ENCODE measurements at regions not wholly inside any gene's neighbourhood (a gene's known extent, or its start where the extent isn't known, plus 50 kb on each side); places are given as distances from the start of the nearest gene placed in this dataset.
"Not testable (repeated sequence)": the region's sequence is repeated elsewhere in the genome, so short reads cannot be mapped to it uniquely, and the experiment has no call there.

DNA sequence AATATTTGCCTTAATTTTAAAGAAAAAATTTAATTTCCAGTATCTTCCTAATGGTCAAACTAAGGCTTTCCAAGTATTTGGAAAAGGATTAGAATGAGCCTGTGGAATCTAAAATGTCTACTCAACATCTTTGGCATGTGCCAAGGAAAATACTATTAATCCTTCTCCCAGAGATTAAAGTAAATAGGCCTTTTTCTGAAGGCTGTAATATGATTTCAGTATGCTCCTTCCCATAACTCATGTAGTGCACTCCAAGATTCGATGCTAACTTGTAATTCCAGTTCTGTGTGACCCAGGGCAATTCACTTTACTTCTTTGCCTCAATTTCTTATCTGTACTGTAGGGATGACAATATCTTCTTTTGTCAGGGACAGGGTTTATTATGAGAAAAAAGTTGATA is 196.9 kb downstream of the ZIC5 start:
- H3K4me3 ChIP-seq (ENCODE audit: low read length): no peak overlapping the region
- no peaks in the 10 kb centered on the region for H3K36me3 ChIP-seq (ENCODE audit: insufficient read depth, low read length)
- 0 out of 2 replicates have a peak, but pooled peaks cover under 1% of the 10 kb centered on the region for H3K4me1 ChIP-seq (ENCODE audit: insufficient read depth, low read length)
- no peak overlapping the region for H3K27ac ChIP-seq (ENCODE audit: low read depth, low read length)
- H3K27me3 ChIP-seq (ENCODE audit: insufficient read depth, low read length): no peaks in the 10 kb centered on the region
- no peak overlapping the region for H3K9ac ChIP-seq (ENCODE audit: low read depth, low read length)
- H3K9me3 ChIP-seq (ENCODE audit: insufficient read depth, low read depth, low read length): no peaks in the 10 kb centered on the region
- 90% methylated on average over 1 of the region's 1 CpG for WGBS

- Histone ChIP-seq H3K9me3 (ENCODE audit: insufficient read depth, low read depth, low read length) (peaks cover 3% of the 10 kb centered on the region; the same call in 1 of the 2 replicates), H3K4me3 (ENCODE audit: low read length) (no peak overlapping the region), H3K27ac (ENCODE audit: low read depth, low read length) (no peak overlapping the region), H3K9ac (ENCODE audit: low read depth, low read length) (no peak overlapping the region), H3K27me3 (ENCODE audit: insufficient read depth, low read length) (no peaks in the 10 kb centered on the region), H3K36me3 (ENCODE audit: insufficient read depth, low read length) (no peaks in the 10 kb centered on the region), H3K4me1 (ENCODE audit: insufficient read depth, low read length) (peaks cover 31% of the 10 kb centered on the region)
- no CpG with 5 or more reads among the region's 1 CpG for WGBS
These were observed 202.6 kb downstream of the ZIC5 start for GRCh38 chr13:99768986-99769385.

DNA sequence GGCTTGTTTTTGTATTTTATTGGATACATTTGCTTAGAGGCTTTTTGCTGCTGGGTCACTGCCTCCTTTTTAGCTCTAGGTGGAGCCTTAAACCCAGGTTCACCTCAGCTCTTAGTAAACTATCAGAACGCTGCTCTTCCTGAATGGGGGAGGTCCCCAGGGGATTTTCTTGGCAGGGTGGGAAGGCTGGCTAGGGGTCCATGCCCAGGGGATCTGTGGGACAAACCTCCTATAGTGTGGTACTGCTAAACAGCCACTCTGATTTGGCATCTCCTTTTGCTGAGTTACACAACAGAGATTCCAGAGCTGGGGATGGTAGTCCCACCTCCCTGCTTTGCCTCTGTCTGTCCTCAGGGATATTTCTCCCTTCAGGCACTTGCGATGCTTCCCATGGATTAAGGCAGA is 204.9 kb downstream of the ZIC5 start:
- Histone ChIP-seq H3K4me3 (ENCODE audit: low read length) (no peak overlapping the region), H3K36me3 (ENCODE audit: insufficient read depth, low read length) (no peaks in the 10 kb centered on the region), H3K9ac (ENCODE audit: low read depth, low read length) (no peak overlapping the region), H3K4me1 (ENCODE audit: insufficient read depth, low read length) (peaks cover 31% of the 10 kb centered on the region), H3K9me3 (ENCODE audit: insufficient read depth, low read depth, low read length) (peaks cover 3% of the 10 kb centered on the region; the same call in 1 of the 2 replicates), H3K27me3 (ENCODE audit: insufficient read depth, low read length) (no peaks in the 10 kb centered on the region), H3K27ac (ENCODE audit: low read depth, low read length) (peak overlapping the region; percentile 69)
- 27% methylated on average over 2 of the region's 2 CpGs for WGBS

- Histone ChIP-seq H3K4me3 (ENCODE audit: low read length) (no peak overlapping the region), H3K36me3 (ENCODE audit: insufficient read depth, low read length) (no peaks in the 10 kb centered on the region), H3K27ac (ENCODE audit: low read depth, low read length) (no peak overlapping the region)
These were observed 205.7 kb downstream of the ZIC5 start for GRCh38 chr13:99765869-99766268.

DNA sequence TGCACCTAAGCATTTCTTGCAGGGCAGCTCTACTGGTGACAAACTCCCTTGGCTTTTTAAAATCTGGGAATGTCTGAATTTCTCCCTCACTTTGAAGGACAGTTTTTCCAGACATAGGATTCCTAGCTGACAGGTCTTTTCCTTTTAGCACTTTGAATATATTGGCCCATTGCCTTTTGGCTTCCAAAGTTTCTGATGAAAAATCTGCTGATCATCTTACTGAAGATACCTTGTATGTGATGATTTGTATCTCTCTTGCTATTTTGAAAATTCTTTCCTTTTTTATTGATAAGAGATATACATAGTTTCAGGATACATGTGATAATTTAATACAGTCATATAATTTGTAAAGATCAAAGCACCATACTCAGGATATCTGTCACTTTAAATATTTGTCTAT is 211.1 kb downstream of the ZIC5 start:
- H3K4me3 ChIP-seq (ENCODE audit: low read length): no peak overlapping the region
- H3K36me3 ChIP-seq (ENCODE audit: insufficient read depth, low read length): no peaks in the 10 kb centered on the region
- peaks cover 3% of the 10 kb centered on the region; the same call in 1 of the 2 replicates for H3K4me1 ChIP-seq (ENCODE audit: insufficient read depth, low read length)
- no peaks in the 10 kb centered on the region for H3K27me3 ChIP-seq (ENCODE audit: insufficient read depth, low read length)
- peaks cover 21% of the 10 kb centered on the region for H3K9me3 ChIP-seq (ENCODE audit: insufficient read depth, low read depth, low read length)
- no peak overlapping the region for H3K27ac ChIP-seq (ENCODE audit: low read depth, low read length)
- no peak overlapping the region for H3K9ac ChIP-seq (ENCODE audit: low read depth, low read length)

More at GRCh38 chr13:99765869-99766268, 205.7 kb downstream of the ZIC5 start:
- Histone ChIP-seq H3K9me3 (ENCODE audit: insufficient read depth, low read depth, low read length) (peaks cover 7% of the 10 kb centered on the region), H3K27me3 (ENCODE audit: insufficient read depth, low read length) (no peaks in the 10 kb centered on the region), H3K9ac (ENCODE audit: low read depth, low read length) (no peak overlapping the region), H3K4me1 (ENCODE audit: insufficient read depth, low read length) (peaks cover 31% of the 10 kb centered on the region)
- WGBS: 92% methylated on average over 2 of the region's 2 CpGs

DNA sequence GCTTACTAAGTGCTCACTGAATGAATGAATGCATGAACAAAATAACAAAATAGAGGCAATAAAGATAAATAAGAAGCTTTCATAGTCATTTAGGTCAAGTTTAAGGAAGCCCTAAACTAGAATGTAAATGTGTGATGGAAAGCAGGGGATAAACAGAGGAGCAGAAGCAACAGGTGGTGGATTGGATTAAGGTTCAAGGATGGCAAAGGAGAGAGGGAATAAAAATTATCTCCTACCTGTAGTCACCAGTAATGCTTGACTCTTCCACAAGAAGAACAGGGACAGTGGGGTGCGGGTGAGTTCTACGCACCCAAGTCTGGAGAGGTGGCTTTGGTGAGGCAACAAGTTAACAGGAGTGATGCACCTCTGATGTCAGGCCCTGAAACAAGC is 212.4 kb downstream of the ZIC5 start:
- Histone ChIP-seq H3K27me3 (ENCODE audit: insufficient read depth, low read length) (no peaks in the 10 kb centered on the region), H3K27ac (ENCODE audit: low read depth, low read length) (no peak overlapping the region), H3K4me3 (ENCODE audit: low read length) (no peak overlapping the region), H3K9me3 (ENCODE audit: insufficient read depth, low read depth, low read length) (peaks cover 18% of the 10 kb centered on the region), H3K9ac (ENCODE audit: low read depth, low read length) (no peak overlapping the region), H3K4me1 (ENCODE audit: insufficient read depth, low read length) (peaks cover 3% of the 10 kb centered on the region; the same call in 1 of the 2 replicates), H3K36me3 (ENCODE audit: insufficient read depth, low read length) (no peaks in the 10 kb centered on the region)
- WGBS: 97% methylated on average over 2 of the region's 2 CpGs

DNA sequence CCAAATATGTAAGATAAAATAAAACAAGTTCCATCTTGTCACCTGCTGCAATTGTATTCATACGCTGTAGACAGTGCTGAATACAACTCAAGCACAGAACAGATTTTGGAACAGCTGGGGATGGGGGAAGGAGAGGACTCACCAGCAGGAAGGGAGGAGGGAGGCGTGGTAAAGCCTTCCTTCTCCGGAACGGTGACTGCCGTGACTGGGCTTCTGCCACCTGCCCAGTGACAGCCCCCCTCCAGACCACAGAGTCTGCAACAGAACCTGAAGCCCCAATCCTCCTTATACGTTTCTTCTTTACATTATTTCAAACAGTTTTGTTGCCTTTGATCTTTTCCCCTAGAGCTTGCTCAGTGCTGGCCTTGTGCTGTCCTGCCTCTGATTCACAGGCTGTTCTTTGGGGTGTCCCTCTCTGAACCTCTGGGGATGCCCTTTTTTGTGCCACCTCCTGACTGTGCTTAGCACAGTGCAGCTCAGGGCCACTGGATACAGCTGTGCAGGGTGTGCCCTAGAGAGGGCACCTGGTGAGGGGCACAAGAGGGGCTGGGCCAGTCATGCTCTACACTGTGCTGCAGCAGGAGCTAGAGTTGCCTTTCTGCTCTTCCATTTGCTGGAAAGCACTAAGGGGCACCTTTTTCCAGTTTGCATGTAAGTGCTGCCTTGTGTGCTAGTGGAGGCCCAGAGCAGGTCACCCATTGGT is 213.0 kb downstream of the ZIC5 start:
- Histone ChIP-seq H3K27me3 (ENCODE audit: insufficient read depth, low read length) (no peaks in the 10 kb centered on the region), H3K4me1 (ENCODE audit: insufficient read depth, low read length) (peaks cover 3% of the 10 kb centered on the region; the same call in 1 of the 2 replicates), H3K36me3 (ENCODE audit: insufficient read depth, low read length) (no peaks in the 10 kb centered on the region), H3K27ac (ENCODE audit: low read depth, low read length) (no peak overlapping the region), H3K9me3 (ENCODE audit: insufficient read depth, low read depth, low read length) (peaks cover 18% of the 10 kb centered on the region), H3K4me3 (ENCODE audit: low read length) (no peak overlapping the region), H3K9ac (ENCODE audit: low read depth, low read length) (no peak overlapping the region)
- 70% methylated on average over 6 of the region's 6 CpGs for WGBS

GRCh38 chr13:99757756-99758459 is 213.7 kb downstream of the ZIC5 start:
- H3K27me3 ChIP-seq (ENCODE audit: insufficient read depth, low read length): no peaks in the 10 kb centered on the region

DNA sequence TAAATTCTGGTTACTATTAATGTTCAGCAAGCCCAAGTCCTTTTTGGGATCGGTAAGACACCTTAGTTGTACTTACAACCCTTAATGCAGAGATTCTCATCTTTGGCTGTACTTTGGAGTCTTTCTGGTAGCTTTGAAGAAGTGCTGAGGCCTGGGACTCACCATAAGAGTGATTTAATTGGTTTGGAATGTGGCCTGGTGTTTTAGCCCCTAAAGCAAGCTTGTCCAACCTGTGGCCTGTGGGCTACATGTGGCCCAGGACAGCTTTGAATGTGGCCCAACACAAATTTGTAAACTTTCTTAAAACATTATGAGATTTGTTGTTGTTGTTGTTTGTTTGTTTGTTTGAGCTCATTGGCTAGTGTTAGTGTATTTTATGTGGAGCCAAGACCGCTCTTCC is 215.3 kb downstream of the ZIC5 start:
- Histone ChIP-seq H3K9ac (ENCODE audit: low read depth, low read length) (no peak overlapping the region), H3K4me1 (ENCODE audit: insufficient read depth, low read length) (peaks cover 6% of the 10 kb centered on the region; the same call in 1 of the 2 replicates), H3K9me3 (ENCODE audit: insufficient read depth, low read depth, low read length) (peaks cover 16% of the 10 kb centered on the region), H3K36me3 (ENCODE audit: insufficient read depth, low read length) (no peaks in the 10 kb centered on the region; the same call in 1 of the 2 replicates), H3K4me3 (ENCODE audit: low read length) (no peak overlapping the region), H3K27me3 (ENCODE audit: insufficient read depth, low read length) (no peaks in the 10 kb centered on the region), H3K27ac (ENCODE audit: low read depth, low read length) (no peak overlapping the region)
- WGBS: 90% methylated on average over 2 of the region's 2 CpGs

More at GRCh38 chr13:99757756-99758459, 213.7 kb downstream of the ZIC5 start:
- H3K9ac ChIP-seq (ENCODE audit: low read depth, low read length): no peak overlapping the region
- WGBS: 83% methylated on average over 7 of the region's 8 CpGs
- H3K4me3 ChIP-seq (ENCODE audit: low read length): no peak overlapping the region
- H3K4me1 ChIP-seq (ENCODE audit: insufficient read depth, low read length): peaks cover 3% of the 10 kb centered on the region; the same call in 1 of the 2 replicates
- H3K27ac ChIP-seq (ENCODE audit: low read depth, low read length): no peak overlapping the region
- H3K9me3 ChIP-seq (ENCODE audit: insufficient read depth, low read depth, low read length): peaks cover 18% of the 10 kb centered on the region
- H3K36me3 ChIP-seq (ENCODE audit: insufficient read depth, low read length): no peaks in the 10 kb centered on the region

- not testable (repeated sequence) for H3K36me3 ChIP-seq (ENCODE audit: insufficient read depth, low read length); H3K9me3 ChIP-seq (ENCODE audit: insufficient read depth, low read depth, low read length); H3K27ac ChIP-seq (ENCODE audit: low read depth, low read length); H3K27me3 ChIP-seq (ENCODE audit: insufficient read depth, low read length); H3K4me3 ChIP-seq (ENCODE audit: low read length); H3K9ac ChIP-seq (ENCODE audit: low read depth, low read length); H3K4me1 ChIP-seq (ENCODE audit: insufficient read depth, low read length)
- WGBS: 96% methylated on average over 18 of the region's 18 CpGs
These were observed 216.8 kb downstream of the ZIC5 start for GRCh38 chr13:99754750-99755149.

- H3K9ac ChIP-seq (ENCODE audit: low read depth, low read length): no peak overlapping the region
- no peak overlapping the region for H3K27ac ChIP-seq (ENCODE audit: low read depth, low read length)
- no peaks in the 10 kb centered on the region; the same call in 1 of the 2 replicates for H3K9me3 ChIP-seq (ENCODE audit: insufficient read depth, low read depth, low read length)
- peaks cover 12% of the 10 kb centered on the region for H3K4me1 ChIP-seq (ENCODE audit: insufficient read depth, low read length)
- WGBS: 83% methylated on average over 2 of the region's 2 CpGs
- no peak overlapping the region for H3K4me3 ChIP-seq (ENCODE audit: low read length)
- no peaks in the 10 kb centered on the region; the same call in 1 of the 2 replicates for H3K36me3 ChIP-seq (ENCODE audit: insufficient read depth, low read length)
- no peaks in the 10 kb centered on the region for H3K27me3 ChIP-seq (ENCODE audit: insufficient read depth, low read length)
These were observed 219.2 kb downstream of the ZIC5 start for GRCh38 chr13:99752373-99752772.

All from HUES64 (cell line).